GM21737 (cell line): ENCODE measurements at regions not wholly inside any gene's neighbourhood (a gene's known extent, or its start where the extent isn't known, plus 50 kb on each side); places are given as distances from the start of the nearest gene placed in this dataset.

Experiments used
- ATAC-seq: cut with Tn5 transposase; IDR thresholded peaks from one replicate; pipeline ENCODE4 v1.9.1; 2021; ENCODE audit warnings: mild to moderate bottlenecking, moderate library complexity; ENCODE audit not compliant: unreplicated experiment

GRCh38 chr17:55635253-55635914 lies 87.3 kb downstream of the TMEM100 start:
- no peak for ATAC-seq

DNA sequence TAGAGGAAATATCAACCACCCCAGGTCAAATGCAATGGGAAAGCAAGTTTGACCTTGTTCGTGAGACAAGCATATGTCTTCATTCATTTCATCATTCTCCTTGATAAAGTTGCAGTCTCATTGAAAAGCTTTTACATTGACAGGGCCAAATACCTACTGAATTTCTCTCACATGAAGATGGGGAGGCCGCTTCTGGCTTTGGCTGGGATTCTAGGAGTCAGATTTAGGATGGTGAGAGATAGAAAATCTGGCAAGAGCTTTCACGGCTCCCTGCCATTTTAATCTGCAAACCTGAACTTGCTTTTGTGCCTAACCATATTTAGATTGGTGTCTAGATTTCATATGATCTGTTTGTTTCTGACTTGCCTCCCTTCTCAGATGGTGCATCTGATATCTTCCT lies 88.0 kb downstream of the TMEM100 start:
- ATAC-seq, result no peak

- ATAC-seq, result no peak
Observed at GRCh38 chr17:55632893-55633292, 89.8 kb downstream of the TMEM100 start.

- ATAC-seq, result no peak
Observed at GRCh38 chr17:55632236-55632635, 90.4 kb downstream of the TMEM100 start.

- no peak for ATAC-seq
Observed at GRCh38 chr17:55629995-55630394, 92.7 kb downstream of the TMEM100 start.

DNA sequence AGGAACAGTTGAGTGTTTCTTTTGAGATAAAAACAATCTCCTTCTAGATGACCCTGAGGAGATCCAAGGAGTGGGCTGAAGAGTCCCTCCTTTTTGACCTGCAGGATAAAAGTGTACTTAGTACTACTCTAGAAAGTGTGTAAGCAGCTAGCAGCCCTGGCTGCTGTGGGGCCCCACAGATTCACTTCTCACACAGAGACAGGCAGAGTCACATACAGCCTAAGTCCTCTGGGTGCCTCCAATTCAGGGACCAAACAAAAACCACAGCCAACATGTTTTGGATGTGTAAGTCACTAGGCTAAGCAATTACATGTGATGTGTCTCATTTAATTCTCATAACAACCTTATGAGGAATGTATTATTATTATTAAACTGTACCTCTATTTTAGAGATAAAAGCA lies 97.1 kb downstream of the TMEM100 start:
- peak; percentile 52 for ATAC-seq

- ATAC-seq, result peak; percentile 48
Observed at GRCh38 chr17:55624772-55625433, 97.8 kb downstream of the TMEM100 start.

DNA sequence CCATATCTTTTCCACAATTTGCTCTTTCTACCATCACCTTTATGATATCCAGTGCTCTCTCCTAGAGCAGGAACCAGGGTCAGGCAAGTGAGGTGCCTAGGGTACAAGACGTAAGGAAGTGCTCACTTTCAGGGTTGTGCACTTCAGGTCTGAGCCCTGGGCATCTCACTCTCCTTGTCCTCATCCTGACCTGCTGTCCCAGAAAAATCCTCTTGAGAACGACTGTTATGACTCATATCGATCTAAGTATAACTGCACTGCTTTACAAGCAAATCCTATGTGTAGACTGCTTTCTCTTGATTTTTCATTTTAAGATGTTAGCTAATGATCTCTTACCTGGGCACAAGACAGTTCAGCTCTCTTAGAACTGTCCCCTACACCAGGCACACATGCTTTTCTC lies 100.1 kb downstream of the TMEM100 start:
- no peak for ATAC-seq

GRCh38 chr17:55620945-55621344 lies 101.7 kb downstream of the TMEM100 start:
- ATAC-seq, result no peak

GRCh38 chr17:55620023-55620422 lies 102.6 kb downstream of the TMEM100 start:
- no peak for ATAC-seq

- no peak for ATAC-seq
Observed at GRCh38 chr17:55617441-55617840, 105.2 kb downstream of the TMEM100 start.

- no peak for ATAC-seq
Observed at GRCh38 chr17:55614061-55614460, 102.8 kb upstream of the SMIM36 start.

DNA sequence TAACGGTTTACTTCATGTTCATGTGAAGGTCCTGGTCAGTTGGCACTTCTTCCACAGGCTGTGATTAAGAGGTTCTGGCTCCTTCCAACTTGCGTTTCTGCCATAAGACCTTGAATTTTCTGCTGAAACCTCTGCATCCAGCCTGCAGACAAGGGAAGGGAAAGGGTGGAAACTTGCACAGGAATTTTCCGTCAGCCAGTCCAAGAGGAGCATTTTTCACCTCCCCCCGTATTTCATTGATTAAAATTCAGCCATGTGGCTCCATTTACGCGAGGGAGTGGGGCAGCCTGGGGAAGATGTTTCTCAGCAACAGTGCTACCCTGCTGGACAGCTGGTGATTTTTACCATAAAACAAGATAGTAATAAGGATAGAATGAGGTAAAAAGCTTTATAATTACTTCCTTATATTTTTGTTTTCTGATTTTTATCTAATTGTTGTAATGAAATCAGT lies 101.5 kb upstream of the SMIM36 start:
- ATAC-seq, result no peak

GRCh38 chr17:55607731-55608341 lies 96.6 kb upstream of the SMIM36 start:
- ATAC-seq, result no peak

GRCh38 chr17:55606488-55606815 lies 95.2 kb upstream of the SMIM36 start:
- no peak for ATAC-seq

DNA sequence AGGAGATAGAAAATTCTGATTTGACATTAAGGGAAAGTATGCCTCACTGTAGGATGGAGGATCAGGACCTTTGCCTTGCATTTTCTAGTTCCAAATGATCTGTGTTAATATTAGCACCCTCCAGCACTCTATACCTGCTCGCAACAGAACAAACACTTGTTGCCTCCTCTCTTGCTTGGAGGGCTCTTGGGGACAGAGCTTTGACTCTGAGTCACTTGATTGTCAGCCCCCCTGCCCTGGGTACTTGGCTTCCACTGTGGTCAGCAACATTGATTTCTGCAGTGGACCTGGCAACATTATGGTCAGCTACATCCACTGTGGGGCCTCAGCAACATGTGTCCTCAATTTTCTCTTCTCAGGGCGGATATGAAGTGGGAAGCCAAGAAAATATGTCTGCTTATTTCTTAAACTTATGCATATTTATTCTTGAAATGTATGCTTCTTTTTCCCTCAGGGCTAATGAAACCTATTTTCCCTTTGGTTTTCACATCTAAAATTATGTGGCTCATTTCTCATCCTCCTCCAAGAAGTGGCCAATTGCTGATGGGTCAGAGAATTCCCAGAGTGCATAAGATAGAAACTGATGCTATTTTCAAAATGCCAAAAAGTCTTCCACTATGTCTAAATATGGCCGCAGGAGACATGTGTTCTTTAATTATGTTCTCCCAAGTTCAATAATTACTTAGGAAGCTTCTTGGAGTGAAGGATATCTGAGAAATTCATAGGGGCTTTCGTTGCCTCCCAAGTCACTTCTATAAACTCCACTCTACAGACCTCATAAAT lies 94.6 kb upstream of the SMIM36 start:
- ATAC-seq, result no peak

DNA sequence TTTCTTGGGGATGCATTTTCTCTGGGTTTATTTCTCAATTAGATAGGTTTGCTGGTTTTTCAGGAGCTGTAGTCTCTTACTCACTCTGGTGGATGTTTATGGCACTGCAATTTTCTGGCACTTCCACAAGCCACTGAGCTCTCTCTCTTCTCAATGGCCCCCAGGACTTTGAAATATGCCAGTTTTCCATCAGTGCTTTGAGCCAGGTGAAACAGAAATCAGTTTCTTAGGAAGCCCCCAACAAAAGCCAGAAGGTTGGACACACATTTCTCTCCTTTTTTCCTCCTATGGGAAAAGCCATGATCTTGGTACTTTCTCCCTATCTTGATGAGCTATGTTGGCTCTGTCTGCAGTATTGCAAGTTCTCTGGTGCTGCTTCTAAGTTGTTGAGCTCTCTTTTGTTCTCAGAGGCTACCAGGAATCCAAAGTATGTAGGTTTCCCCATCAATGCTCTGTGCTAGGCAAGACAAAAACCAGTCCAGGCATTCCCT lies 90.7 kb upstream of the SMIM36 start:
- ATAC-seq, result no peak

- ATAC-seq, result no peak
Observed at GRCh38 chr17:55598495-55598894, 87.2 kb upstream of the SMIM36 start.

DNA sequence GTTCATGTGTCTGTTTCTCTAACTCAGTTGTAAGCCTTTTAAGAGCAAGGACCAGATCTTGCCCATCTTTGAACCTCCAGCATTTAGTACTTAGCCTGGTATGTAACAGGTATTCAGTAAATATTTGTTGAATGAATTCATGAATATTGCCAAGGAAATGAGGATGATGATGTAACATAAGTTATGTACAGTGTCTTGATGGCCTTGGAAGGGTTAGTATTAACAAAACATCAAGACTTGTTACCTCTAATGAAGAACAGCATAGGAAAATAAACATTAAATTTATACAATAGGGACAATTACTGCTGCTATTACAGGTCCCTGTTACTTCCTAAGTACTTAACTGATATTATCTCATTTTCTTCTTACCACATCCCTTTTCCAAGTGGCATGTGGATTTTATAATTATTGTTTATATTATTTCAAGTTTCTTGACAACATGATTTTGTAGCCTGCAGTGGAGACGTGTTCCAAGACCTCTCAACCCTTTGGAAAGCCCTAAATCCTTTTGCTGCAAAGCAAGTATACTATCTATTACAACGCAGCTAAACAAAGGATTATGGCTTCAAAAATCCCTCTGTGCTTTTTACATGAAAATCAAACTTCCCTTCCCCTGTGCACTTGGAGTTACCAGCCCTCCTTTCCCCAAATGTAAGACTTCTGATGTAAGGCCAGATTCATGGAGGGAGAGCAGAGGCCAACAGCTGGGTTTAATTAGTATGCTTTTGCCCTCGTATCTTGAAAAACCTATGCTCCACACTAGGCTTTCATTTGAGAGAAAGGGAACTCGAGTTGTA lies 77.4 kb upstream of the SMIM36 start:
- no peak for ATAC-seq

DNA sequence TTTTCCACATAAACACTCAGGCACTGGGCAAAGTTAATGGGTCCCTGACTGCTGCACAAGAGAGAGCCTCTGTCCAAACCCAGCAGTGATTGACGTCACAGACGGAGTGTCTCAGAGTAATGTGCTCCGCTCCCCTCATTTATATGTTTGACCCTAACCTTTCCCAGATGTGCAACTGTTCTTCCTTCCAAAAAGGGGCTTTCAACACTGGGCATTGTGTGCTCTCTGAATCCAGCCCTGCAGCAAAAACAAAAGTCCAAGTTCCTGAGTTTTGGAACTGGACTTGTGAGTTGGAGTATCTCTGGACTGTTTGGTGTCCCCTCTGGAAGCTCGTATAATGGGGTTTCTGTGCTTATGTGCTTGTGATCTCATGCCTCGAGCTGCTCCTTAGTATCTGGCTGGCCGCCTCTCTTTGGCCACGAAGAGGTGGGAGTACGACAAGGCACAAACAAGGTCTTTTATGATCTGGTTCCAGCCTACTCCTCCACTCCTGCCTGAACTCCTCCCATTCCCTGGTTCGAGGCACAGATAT lies 76.4 kb upstream of the SMIM36 start:
- ATAC-seq, result no peak
